Tibial nerve (tissue), 4 donors: ENCODE measurements at regions not wholly inside any gene's neighbourhood (a gene's known extent, or its start where the extent isn't known, plus 50 kb on each side); places are given as distances from the start of the nearest gene placed in this dataset.

ENCODE experiments used
- DNase-seq, 2 donors: peaks; one replicate each; pipeline ENCODE4 v3.0.0-alpha.2; 2019; ENCODE audit warnings: low spot score in 2 of 2
- H3K27ac ChIP-seq, 4 donors: fragments of 200-600 bp; sonication (generic) in 3 of 4; one replicate each; pipeline ENCODE4 v1.5.1; 2017 to 2019; ENCODE audit warnings: mild to moderate bottlenecking in 1 of 4
- H3K27me3 ChIP-seq, 2 donors: fragments of 200-600 bp; sonication (generic) in 1 of 2; one replicate each; pipeline versions ENCODE4 v1.5.1 to v1.6.0; 2017 to 2019
- H3K36me3 ChIP-seq, 3 donors: fragments of 200-600 bp; sonication (generic); one replicate each; pipeline ENCODE4 v1.5.1; 2018 to 2019
- H3K4me1 ChIP-seq, 4 donors: fragments of 200-600 bp; sonication (generic) in 3 of 4; one replicate each; pipeline ENCODE4 v1.5.1; 2017 to 2019
- H3K4me3 ChIP-seq, 4 donors: fragments of 200-600 bp; sonication (generic) in 3 of 4; one replicate each; pipeline ENCODE4 v1.5.1; 2017 to 2019; ENCODE audit warnings: mild to moderate bottlenecking in 1 of 4, moderate library complexity in 1 of 4
- H3K9me3 ChIP-seq, 4 donors: fragments of 200-600 bp; sonication (generic) in 3 of 4; one replicate each; pipeline ENCODE4 v1.5.1; 2017 to 2019
- EP300 ChIP-seq, 2 donors: sonication (generic); formaldehyde crosslinking; IDR thresholded peaks; one replicate each; pipeline ENCODE4 v1.6.1; 2017; ENCODE audit warnings: antibody characterized with exemption in 2 of 2, mild to moderate bottlenecking in 1 of 2
- POLR2A ChIP-seq, 2 donors: fragments of 450-650 bp; IDR thresholded peaks; one replicate each; pipeline ENCODE4 v1.6.1; 2017; ENCODE audit warnings: antibody characterized with exemption in 2 of 2, mild to moderate bottlenecking in 2 of 2, moderate library complexity in 2 of 2
- WGBS, 2 donors: methylation state at CpG; one replicate each; pipeline ENCODE4 v1.1.5; 2018; 5-methylcytosine and 5-hydroxymethylcytosine counted together
- TF ChIP-seq, protein P1 (sequence below), 5 experiments: fragments of 200-600 bp in 3 of 5; fragments of 450-650 bp in 2 of 5; sonication (generic) in 3 of 5; IDR thresholded peaks; one replicate each; pipeline ENCODE4 v1.5.1; 2016 to 2019; ENCODE audit warnings: antibody characterized with exemption in 5 of 5, mild to moderate bottlenecking in 3 of 5, moderate library complexity in 2 of 5

- no peak overlapping the region for H3K27ac ChIP-seq
- TF ChIP-seq, protein P1, sequence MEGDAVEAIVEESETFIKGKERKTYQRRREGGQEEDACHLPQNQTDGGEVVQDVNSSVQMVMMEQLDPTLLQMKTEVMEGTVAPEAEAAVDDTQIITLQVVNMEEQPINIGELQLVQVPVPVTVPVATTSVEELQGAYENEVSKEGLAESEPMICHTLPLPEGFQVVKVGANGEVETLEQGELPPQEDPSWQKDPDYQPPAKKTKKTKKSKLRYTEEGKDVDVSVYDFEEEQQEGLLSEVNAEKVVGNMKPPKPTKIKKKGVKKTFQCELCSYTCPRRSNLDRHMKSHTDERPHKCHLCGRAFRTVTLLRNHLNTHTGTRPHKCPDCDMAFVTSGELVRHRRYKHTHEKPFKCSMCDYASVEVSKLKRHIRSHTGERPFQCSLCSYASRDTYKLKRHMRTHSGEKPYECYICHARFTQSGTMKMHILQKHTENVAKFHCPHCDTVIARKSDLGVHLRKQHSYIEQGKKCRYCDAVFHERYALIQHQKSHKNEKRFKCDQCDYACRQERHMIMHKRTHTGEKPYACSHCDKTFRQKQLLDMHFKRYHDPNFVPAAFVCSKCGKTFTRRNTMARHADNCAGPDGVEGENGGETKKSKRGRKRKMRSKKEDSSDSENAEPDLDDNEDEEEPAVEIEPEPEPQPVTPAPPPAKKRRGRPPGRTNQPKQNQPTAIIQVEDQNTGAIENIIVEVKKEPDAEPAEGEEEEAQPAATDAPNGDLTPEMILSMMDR (IDR thresholded peaks at IDR 0.05): no peak
- TF ChIP-seq POLR2A (IDR thresholded peaks at IDR 0.05) (no peak), EP300 (IDR thresholded peaks at IDR 0.05) (no peak)
- no peak overlapping the region for H3K4me3 ChIP-seq
- 83 to 93% methylated on average over 1 of the region's 1 CpG for WGBS, 2 donors
- peaks cover 0 to 8% (median 0%) of the 10 kb centered on the region in 4 donors for H3K4me1 ChIP-seq
- no peak for DNase-seq
- H3K36me3 ChIP-seq: no peaks in the 10 kb centered on the region
- H3K9me3 ChIP-seq: no peaks in the 10 kb centered on the region
- H3K27me3 ChIP-seq: no peaks in the 10 kb centered on the region
Measured at GRCh38 chr6:6922166-6922565, 185.6 kb upstream of the RREB1 start.

DNA sequence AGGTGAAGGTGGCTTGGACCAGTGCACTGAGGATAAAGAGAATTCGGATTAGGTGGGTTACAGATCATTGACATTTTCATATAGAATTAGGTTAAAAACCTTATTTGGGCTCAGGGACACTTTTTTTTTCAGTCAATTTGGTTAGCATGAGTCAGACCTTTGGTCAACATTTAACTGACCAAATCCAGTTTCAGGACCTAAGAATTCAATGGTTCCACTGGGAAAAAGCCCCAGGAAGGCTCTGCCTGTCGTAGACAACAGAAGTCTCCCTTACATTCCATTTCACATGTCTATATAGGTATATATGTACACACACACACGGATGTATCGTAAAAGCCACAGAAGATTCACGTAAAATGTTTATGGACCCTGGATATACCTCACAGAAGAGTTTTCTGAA is 184.2 kb upstream of the RREB1 start:
- H3K9me3 ChIP-seq: no peaks in the 10 kb centered on the region
- H3K4me1 ChIP-seq: peaks cover 0 to 18% (median 0%) of the 10 kb centered on the region in 4 donors
- no peak overlapping the region for H3K4me3 ChIP-seq
- H3K36me3 ChIP-seq: no peaks in the 10 kb centered on the region
- TF ChIP-seq, protein P1 (IDR thresholded peaks at IDR 0.05): no peak
- TF ChIP-seq POLR2A (IDR thresholded peaks at IDR 0.05) (no peak), EP300 (IDR thresholded peaks at IDR 0.05) (no peak)
- 82 to 87% methylated on average over 5 of the region's 5 CpGs for WGBS, 2 donors
- H3K27ac ChIP-seq: no peak overlapping the region
- no peaks in the 10 kb centered on the region for H3K27me3 ChIP-seq
- no peak for DNase-seq

DNA sequence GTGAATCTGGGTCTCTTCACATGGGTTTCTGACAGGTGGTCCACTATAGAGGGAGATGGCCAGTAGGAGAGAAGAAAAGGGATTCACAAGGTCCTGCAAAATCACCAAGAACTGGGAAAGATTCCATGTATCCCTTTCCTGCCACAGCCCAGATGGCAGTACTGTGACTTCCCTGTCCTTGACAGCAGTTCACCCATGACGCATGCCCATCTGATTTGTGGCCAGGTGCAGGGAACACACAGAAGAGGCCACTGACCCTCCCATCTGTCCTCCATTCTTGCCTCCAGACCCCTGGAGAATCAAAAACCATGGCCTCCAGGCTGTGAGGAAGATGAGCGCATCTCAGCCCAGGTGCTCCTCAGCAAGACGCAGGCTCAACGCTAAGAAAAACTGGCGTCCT is 183.1 kb upstream of the RREB1 start:
- DNase-seq: no peak
- no peak overlapping the region for H3K4me3 ChIP-seq
- H3K27me3 ChIP-seq: no peaks in the 10 kb centered on the region
- 91 to 99% methylated on average over 5 of the region's 5 CpGs for WGBS, 2 donors
- H3K27ac ChIP-seq: no peak overlapping the region
- H3K36me3 ChIP-seq: no peaks in the 10 kb centered on the region
- TF ChIP-seq, protein P1 (IDR thresholded peaks at IDR 0.05): no peak
- TF ChIP-seq EP300 (IDR thresholded peaks at IDR 0.05): no peak
- peaks cover 0 to 17% (median 0%) of the 10 kb centered on the region in 4 donors for H3K4me1 ChIP-seq
- no peaks in the 10 kb centered on the region for H3K9me3 ChIP-seq

DNA sequence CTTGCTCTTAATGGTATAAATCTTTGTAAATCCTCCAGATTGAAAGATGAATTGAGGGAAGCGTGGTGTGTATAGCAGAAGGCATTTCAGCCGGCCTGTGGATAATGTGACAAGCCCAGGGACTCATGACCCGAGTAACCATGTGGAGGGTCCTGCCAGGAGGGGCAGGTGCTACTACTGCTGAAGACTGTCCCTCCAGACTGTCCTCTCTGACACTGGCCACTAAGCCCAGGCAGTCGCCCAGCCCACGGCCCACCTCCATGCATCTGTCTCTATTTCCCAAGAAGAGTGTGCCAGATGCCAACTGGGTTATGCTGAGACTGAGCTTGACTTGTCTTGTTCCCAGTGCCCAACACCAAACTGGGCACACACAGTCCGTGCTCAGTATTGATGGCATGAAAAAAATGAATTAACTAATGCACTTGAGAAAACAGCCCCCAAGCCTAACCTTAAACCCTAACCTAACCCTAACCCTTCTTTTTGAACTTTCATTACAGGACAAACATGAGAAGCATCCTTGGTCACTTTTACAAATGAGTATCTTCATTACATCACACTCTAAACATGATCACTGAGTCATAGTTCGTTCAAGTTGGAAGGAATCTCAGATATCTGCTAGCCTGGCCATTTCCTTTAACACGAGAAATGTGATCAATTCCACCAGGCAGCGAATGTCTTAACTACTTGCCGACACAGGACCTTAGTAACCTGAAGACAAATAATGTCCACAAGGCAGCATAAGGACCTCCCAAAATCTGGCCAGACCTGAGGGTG is 182.2 kb upstream of the RREB1 start:
- H3K4me3 ChIP-seq: no peak overlapping the region
- no peaks in the 10 kb centered on the region for H3K36me3 ChIP-seq
- TF ChIP-seq, protein P1 (IDR thresholded peaks at IDR 0.05): no peak
- TF ChIP-seq POLR2A (IDR thresholded peaks at IDR 0.05) (no peak), EP300 (IDR thresholded peaks at IDR 0.05) (no peak)
- 79 to 80% methylated on average over 10 of the region's 10 CpGs for WGBS, 2 donors
- DNase-seq: no peak
- no peaks in the 10 kb centered on the region for H3K9me3 ChIP-seq
- no peaks in the 10 kb centered on the region for H3K27me3 ChIP-seq
- H3K4me1 ChIP-seq: peaks cover 0 to 17% (median 0%) of the 10 kb centered on the region in 4 donors
- no peak overlapping the region for H3K27ac ChIP-seq

DNA sequence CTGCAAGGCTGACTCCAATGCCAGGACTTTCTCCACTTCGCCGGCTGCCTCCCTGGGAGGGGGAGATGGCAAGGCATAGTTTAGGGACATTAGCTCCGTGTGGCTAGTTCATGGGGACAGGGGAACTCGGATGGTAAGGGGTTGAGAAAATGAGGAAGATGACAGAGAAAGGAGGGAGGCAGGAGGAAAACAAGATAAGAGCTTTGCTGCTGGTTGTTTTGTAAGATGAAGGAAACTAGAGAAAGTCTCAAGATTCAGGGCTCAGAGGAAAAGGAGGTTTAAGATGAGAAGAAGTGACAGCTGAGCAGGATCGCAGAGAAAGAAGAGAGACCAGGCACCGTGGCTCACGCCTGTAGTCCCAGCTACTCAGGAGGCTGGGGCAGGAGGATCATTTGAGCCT is 180.9 kb upstream of the RREB1 start:
- Histone ChIP-seq H3K27me3 (no peaks in the 10 kb centered on the region), H3K27ac (no peak overlapping the region), H3K36me3 (no peaks in the 10 kb centered on the region), H3K9me3 (no peaks in the 10 kb centered on the region), H3K4me3 (no peak overlapping the region), H3K4me1 (peaks cover 0 to 27% (median 0%) of the 10 kb centered on the region in 4 donors)
- TF ChIP-seq EP300 (IDR thresholded peaks at IDR 0.05) (no peak), POLR2A (IDR thresholded peaks at IDR 0.05) (no peak)
- TF ChIP-seq, protein P1 (IDR thresholded peaks at IDR 0.05): no peak
- WGBS, 2 donors: 84 to 85% methylated on average over 7 of the region's 7 CpGs
- DNase-seq: no peak
